Heart left ventricle (tissue), 13 donors: ENCODE measurements at regions not wholly inside any gene's neighbourhood (a gene's known extent, or its start where the extent isn't known, plus 50 kb on each side); places are given as distances from the start of the nearest gene placed in this dataset.

Experiments used
- POLR2A ChIP-seq, 2 donors: fragments of 450-650 bp; IDR thresholded peaks; one replicate each; pipeline ENCODE4 v1.6.1; 2017; ENCODE audit warnings: antibody characterized with exemption in 2 of 2, mild to moderate bottlenecking in 2 of 2, moderate library complexity in 2 of 2
- TF ChIP-seq, protein P1 (sequence below), 12 donors: fragments of 200-600 bp; sonication (generic) in 4 of 12; IDR thresholded peaks; one replicate each; pipeline versions ENCODE4 v1.5.0 to v1.8.0; 2018 to 2022; ENCODE audit warnings: antibody characterized with exemption in 12 of 12, mild to moderate bottlenecking in 5 of 12
- donor health status: ischemic (EF 13 %, LVEDD 7.1; RV severe dilation, severe dysfunction).
- donor health status: DM: no; HTN: yes; CAD: no.
- donor health status: DM: no; HTN: no; CAD: no.
- donor health status: ischemic (EF 25% LVEDD 6.9; RV normal size, moderate dysfunction).
- donor health status: ischemic (EF 25% LVEDD 5.7; RV mildly dilated, moderate dysfunction).
- donor health status: ischemic (EF 35%, LVEDD 5.7; RV mildly dilated, moderate dysfunction).
- donor health status: nonischemic (EF 11% LVEDD 7.7; RV severe dilation, severe dysfunction).
- donor health status: DM: yes; HTN: yes; CAD: no.
- donor health status: PGD.
- donor health status: ischemic (EF 29% LVEDD 5.4; RV normal size, mild dysfunction).
- donor health status: nonischemic (EF 23%, LVEDD 6.1; RV moderate dilation, normal function).

- TF ChIP-seq, protein P1, sequence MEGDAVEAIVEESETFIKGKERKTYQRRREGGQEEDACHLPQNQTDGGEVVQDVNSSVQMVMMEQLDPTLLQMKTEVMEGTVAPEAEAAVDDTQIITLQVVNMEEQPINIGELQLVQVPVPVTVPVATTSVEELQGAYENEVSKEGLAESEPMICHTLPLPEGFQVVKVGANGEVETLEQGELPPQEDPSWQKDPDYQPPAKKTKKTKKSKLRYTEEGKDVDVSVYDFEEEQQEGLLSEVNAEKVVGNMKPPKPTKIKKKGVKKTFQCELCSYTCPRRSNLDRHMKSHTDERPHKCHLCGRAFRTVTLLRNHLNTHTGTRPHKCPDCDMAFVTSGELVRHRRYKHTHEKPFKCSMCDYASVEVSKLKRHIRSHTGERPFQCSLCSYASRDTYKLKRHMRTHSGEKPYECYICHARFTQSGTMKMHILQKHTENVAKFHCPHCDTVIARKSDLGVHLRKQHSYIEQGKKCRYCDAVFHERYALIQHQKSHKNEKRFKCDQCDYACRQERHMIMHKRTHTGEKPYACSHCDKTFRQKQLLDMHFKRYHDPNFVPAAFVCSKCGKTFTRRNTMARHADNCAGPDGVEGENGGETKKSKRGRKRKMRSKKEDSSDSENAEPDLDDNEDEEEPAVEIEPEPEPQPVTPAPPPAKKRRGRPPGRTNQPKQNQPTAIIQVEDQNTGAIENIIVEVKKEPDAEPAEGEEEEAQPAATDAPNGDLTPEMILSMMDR (IDR thresholded peaks at IDR 0.05) = no peak
- no peak for TF ChIP-seq POLR2A (IDR thresholded peaks at IDR 0.05)
Measured at GRCh38 chr7:109579901-109580300, 1010.2 kb downstream of the DNAJB9 start.
